SK-N-SH (cell line): ENCODE measurements at regions not wholly inside any gene's neighbourhood (a gene's known extent, or its start where the extent isn't known, plus 50 kb on each side); places are given as distances from the start of the nearest gene placed in this dataset.

Experiments
- CTCF ChIA-PET: fragments of 300-600, 350-600 bp; formaldehyde crosslinking; extraction: SDS; loops from one replicate; lab custom pipeline; 2021; lab: Yijun Ruan, JAX
- POLR2A ChIA-PET: fragments of 350-600 bp; sonication (Branson Sonifier 250); formaldehyde crosslinking; extraction: SDS; loops from one replicate; lab custom pipeline; 2020; ENCODE audit warnings: antibody characterized with exemption, inconsistent platforms; lab: Yijun Ruan, JAX
- DNase-seq: peaks from one replicate; pipeline ENCODE4 v3.0.0; 2012
- H2AFZ ChIP-seq: fragments of 200-600 bp; sonication (generic); 2 replicates; pipeline ENCODE4 v1.8.1; 2016; ENCODE audit warnings: antibody characterized with exemption, mild to moderate bottlenecking, low read depth
- H3F3A ChIP-seq: fragments of 200-600 bp; sonication (generic); replicated peaks from 2 replicates; pipeline ENCODE3; 2016; ENCODE audit warnings: antibody characterized with exemption, mild to moderate bottlenecking; ENCODE audit not compliant: insufficient read depth
- H3K27ac ChIP-seq, 2 experiments: fragments of 200-500 bp in 1 of 2; fragments of 200-600 bp in 1 of 2; sonication (Bioruptor generic) in 1 of 2; sonication (generic), shearing (Covaris generic) in 1 of 2; 2 replicates each; pipeline versions ENCODE4 v1.5.1 to v1.6.1; 2014 to 2016; ENCODE audit warnings: low read depth in 2 of 2, inconsistent platforms in 1 of 2, low read length in 1 of 2, mild to moderate bottlenecking in 1 of 2, mixed read lengths in 1 of 2
- H3K27me3 ChIP-seq: fragments of 200-600 bp; sonication (generic), shearing (Covaris generic); 2 replicates; pipeline ENCODE4 v1.6.1; 2016; ENCODE audit warnings: mixed run types; ENCODE audit not compliant: insufficient read depth
- H3K36me3 ChIP-seq, 2 experiments: fragments of 200-500 bp in 1 of 2; fragments of 200-600 bp in 1 of 2; sonication (Bioruptor generic) in 1 of 2; sonication (generic) in 1 of 2; replicated peaks in 1 of 2; 2 replicates each; pipeline versions ENCODE3 to v1.5.1; 2014 to 2016; ENCODE audit warnings: low read length in 1 of 2, mild to moderate bottlenecking in 1 of 2; ENCODE audit not compliant: insufficient read depth in 2 of 2, control insufficient read depth in 1 of 2
- H3K4me1 ChIP-seq, 2 experiments: fragments of 200-500 bp in 1 of 2; fragments of 200-600 bp in 1 of 2; sonication (Bioruptor generic) in 1 of 2; sonication (generic), shearing (Covaris generic) in 1 of 2; 2 replicates each; pipeline versions ENCODE4 v1.5.1 to v1.6.1; 2014 to 2016; ENCODE audit warnings: low read depth in 1 of 2, low read length in 1 of 2, mixed run types in 1 of 2; ENCODE audit not compliant: insufficient read depth in 2 of 2, control insufficient read depth in 1 of 2
- H3K4me2 ChIP-seq: fragments of 200-600 bp; sonication (generic), shearing (Covaris generic); 2 replicates; pipeline ENCODE4 v1.6.1; 2017; ENCODE audit warnings: mixed run types
- H3K4me3 ChIP-seq, 2 experiments: fragments of 200-500 bp in 1 of 2; fragments of 200-600 bp in 1 of 2; sonication (Bioruptor generic) in 1 of 2; sonication (generic), shearing (Covaris generic) in 1 of 2; 2 replicates each; pipeline versions ENCODE4 v1.5.1 to v1.8.1; 2014 to 2016; ENCODE audit warnings: low read depth in 2 of 2, inconsistent platforms in 1 of 2, low read length in 1 of 2, mild to moderate bottlenecking in 1 of 2, mixed read lengths in 1 of 2, moderate library complexity in 1 of 2
- H3K79me2 ChIP-seq: fragments of 200-600 bp; sonication (generic); 2 replicates; pipeline ENCODE4 v1.8.1; 2017; ENCODE audit warnings: mild to moderate bottlenecking; ENCODE audit not compliant: insufficient read depth
- H3K9ac ChIP-seq: fragments of 200-600 bp; sonication (generic); 2 replicates; pipeline ENCODE4 v1.6.1; 2017; ENCODE audit warnings: mixed run types
- H3K9me2 ChIP-seq: fragments of 200-600 bp; sonication (generic); 2 replicates; pipeline ENCODE4 v1.6.1; 2017; ENCODE audit warnings: mixed run types
- H3K9me3 ChIP-seq: fragments of 200-600 bp; sonication (generic); 2 replicates; pipeline ENCODE4 v1.6.1; 2017; ENCODE audit warnings: mixed run types, mild to moderate bottlenecking, moderate library complexity
- H4K20me1 ChIP-seq: fragments of 200-600 bp; sonication (generic); 2 replicates; pipeline ENCODE4 v1.6.1; 2017; ENCODE audit warnings: mild to moderate bottlenecking, mixed run types; ENCODE audit not compliant: insufficient read depth
- EP300 ChIP-seq, 2 experiments: IDR thresholded peaks; 2 replicates each; pipeline versions ENCODE4 v1.4.0 to v1.6.1; 2012; ENCODE audit warnings: borderline replicate concordance in 1 of 2, low read depth in 1 of 2, low read length in 1 of 2
- EZH2phosphoT487 ChIP-seq: fragments of 200-600 bp; sonication (generic); IDR thresholded peaks from 2 replicates; pipeline ENCODE4 v1.6.1; 2017; ENCODE audit warnings: low read depth, mixed run types, mild to moderate bottlenecking, antibody characterized with exemption, moderate library complexity, borderline replicate concordance
- FOSL2 ChIP-seq: IDR thresholded peaks from 2 replicates; pipeline ENCODE4 v1.4.0; 2012; ENCODE audit warnings: low read depth, mild to moderate bottlenecking, moderate library complexity, borderline replicate concordance
- GABPA ChIP-seq: IDR thresholded peaks from 2 replicates; pipeline ENCODE4 v1.4.0; 2012; ENCODE audit warnings: low read depth, mild to moderate bottlenecking
- GATA2 ChIP-seq: sonication (generic); formaldehyde crosslinking; IDR thresholded peaks from 2 replicates; pipeline ENCODE4 v1.5.0; 2020; ENCODE audit warnings: mild to moderate bottlenecking, missing genetic modification reagents
- IRF3 ChIP-seq: fragments of 150-350 bp; IDR thresholded peaks from 2 replicates; pipeline ENCODE4 v1.6.1; 2016; ENCODE audit warnings: mild to moderate bottlenecking, low read depth, low read length
- MAX ChIP-seq: IDR thresholded peaks from 2 replicates; pipeline ENCODE4 v1.4.0; 2012; ENCODE audit warnings: low read depth
- MEF2A ChIP-seq: IDR thresholded peaks from 2 replicates; pipeline ENCODE4 v1.4.0; 2012; ENCODE audit warnings: low read depth, borderline replicate concordance
- MXI1 ChIP-seq: IDR thresholded peaks from 2 replicates; pipeline ENCODE4 v1.6.1; 2012; ENCODE audit warnings: mild to moderate bottlenecking, low read depth, low read length, improper control_type of control experiment
- NFIC ChIP-seq: IDR thresholded peaks from 2 replicates; pipeline ENCODE4 v1.4.0; 2012; ENCODE audit warnings: borderline replicate concordance
- NRF1 ChIP-seq: IDR thresholded peaks from 2 replicates; pipeline ENCODE4 v1.6.1; 2012; ENCODE audit warnings: low read depth, mild to moderate bottlenecking, low read length
- PBX3 ChIP-seq: IDR thresholded peaks from 2 replicates; pipeline ENCODE4; 2012
- POLR2AphosphoS5 ChIP-seq: IDR thresholded peaks from 2 replicates; pipeline ENCODE4 v1.6.1; 2012; ENCODE audit warnings: low read depth, low read length
- RAD21 ChIP-seq: IDR thresholded peaks from 2 replicates; pipeline ENCODE4 v1.6.1; 2012; ENCODE audit warnings: mild to moderate bottlenecking, low read length
- RCOR1 ChIP-seq: fragments of 150-350 bp; IDR thresholded peaks from 2 replicates; pipeline ENCODE4 v1.6.1; 2017; ENCODE audit warnings: antibody characterized with exemption, low read length
- RXRA ChIP-seq: IDR thresholded peaks from 2 replicates; pipeline ENCODE4 v1.4.0; 2012; ENCODE audit warnings: low read depth, mild to moderate bottlenecking, borderline replicate concordance
- TCF12 ChIP-seq: IDR thresholded peaks from 2 replicates; pipeline ENCODE4 v1.4.0; 2012
- USF1 ChIP-seq: IDR thresholded peaks from 2 replicates; pipeline ENCODE4 v1.4.0; 2012; ENCODE audit warnings: low read depth, borderline replicate concordance
- USF2 ChIP-seq: fragments of 150-350 bp; IDR thresholded peaks from 2 replicates; pipeline ENCODE4 v1.6.1; 2017; ENCODE audit warnings: antibody characterized with exemption, low read length, low read depth, borderline replicate concordance
- YY1 ChIP-seq: IDR thresholded peaks from 2 replicates; pipeline ENCODE4 v1.4.0; 2012; ENCODE audit warnings: low read depth, mild to moderate bottlenecking
- WGBS: methylation state at CpG from one replicate; pipeline ENCODE4 v1.1.6; 2017; ENCODE audit warnings: low lambda C conversion rate; 5-methylcytosine and 5-hydroxymethylcytosine counted together

- TF ChIP-seq GATA2 (no peak), NFIC (no peak), USF1 (no peak), MXI1 (no peak), RXRA (no peak), MEF2A (no peak), PBX3 (no peak), NRF1 (no peak), USF2 (no peak), RAD21 (no peak), POLR2AphosphoS5 (no peak), EP300 (IDR thresholded peaks at IDR 0.05; ENCODE audit: borderline replicate concordance in 1 of 2, low read depth in 1 of 2, low read length in 1 of 2) (no peak), RCOR1 (no peak), GABPA (no peak), FOSL2 (no peak), YY1 (no peak), TCF12 (no peak), MAX (no peak), EZH2phosphoT487 (no peak), IRF3 (no peak)
- 24% methylated on average over 3 of the region's 3 CpGs for WGBS
- H3K27ac ChIP-seq: no peak overlapping the region
- POLR2A ChIA-PET: no interaction called here
- no peak overlapping the region for H3K4me3 ChIP-seq
- no peaks in the 10 kb centered on the region for H3K9me3 ChIP-seq
- H3K36me3 ChIP-seq: no peaks in the 10 kb centered on the region
- H3K9me2 ChIP-seq: no peaks in the 10 kb centered on the region
- no peaks in the 10 kb centered on the region; a peak in 2 of 4 replicates for H3K4me1 ChIP-seq
- H4K20me1 ChIP-seq: no peaks in the 10 kb centered on the region
- H3F3A ChIP-seq: no peaks in the 10 kb centered on the region
- no peak overlapping the region for H3K4me2 ChIP-seq
- H3K27me3 ChIP-seq: no peaks in the 10 kb centered on the region
- no peak overlapping the region for H2AFZ ChIP-seq
- no peak for DNase-seq
- CTCF ChIA-PET: no interaction called here
- no peak overlapping the region for H3K9ac ChIP-seq
- H3K79me2 ChIP-seq: no peaks in the 10 kb centered on the region
These were observed 144.9 kb upstream of the RGS17 start for GRCh38 chr6:153275997-153276396.
